Ishikawa (cell line): ENCODE measurements at regions not wholly inside any gene's neighbourhood (a gene's known extent, or its start where the extent isn't known, plus 50 kb on each side); places are given as distances from the start of the nearest gene placed in this dataset.
A peak's percentile ranks its signal among the peaks of the same experiment; 100 is the strongest.

Experiments
- CEBPB ChIP-seq: IDR thresholded peaks from 2 replicates; pipeline ENCODE4 v1.6.1; 2012
- CREB1 ChIP-seq: IDR thresholded peaks from 2 replicates; pipeline ENCODE4 v1.6.1; 2012; ENCODE audit warnings: low read depth
- EGR1 ChIP-seq: IDR thresholded peaks from 2 replicates; pipeline ENCODE4 v1.6.1; 2012
- EP300 ChIP-seq: IDR thresholded peaks from 2 replicates; pipeline ENCODE4 v1.6.1; 2012; ENCODE audit warnings: borderline replicate concordance
- FOXM1 ChIP-seq: IDR thresholded peaks from 2 replicates; pipeline ENCODE4 v1.6.1; 2012; ENCODE audit warnings: low read depth, borderline replicate concordance
- NFIC ChIP-seq: IDR thresholded peaks from 2 replicates; pipeline ENCODE4 v1.6.1; 2012
- RAD21 ChIP-seq: IDR thresholded peaks from 2 replicates; pipeline ENCODE4 v1.6.1; 2012; ENCODE audit warnings: low read depth
- TAF1 ChIP-seq: IDR thresholded peaks from 2 replicates; pipeline ENCODE4 v1.6.1; 2012; ENCODE audit warnings: low read depth, mild to moderate bottlenecking
- TCF12 ChIP-seq: IDR thresholded peaks from 2 replicates; pipeline ENCODE4 v1.6.1; 2012; ENCODE audit warnings: low read depth
- TEAD4 ChIP-seq: IDR thresholded peaks from 2 replicates; pipeline ENCODE4 v1.6.1; 2012
- YY1 ChIP-seq: IDR thresholded peaks from 2 replicates; pipeline ENCODE4 v1.6.1; 2012; ENCODE audit warnings: low read depth
- ZBTB7A ChIP-seq: IDR thresholded peaks from 2 replicates; pipeline ENCODE4 v1.6.1; 2012; ENCODE audit warnings: low read depth
- TF ChIP-seq, protein P1 (sequence below): IDR thresholded peaks from 2 replicates; pipeline ENCODE4 v1.6.1; 2012
- TF ChIP-seq, protein P2 (sequence below): IDR thresholded peaks from 2 replicates; pipeline ENCODE4 v1.6.1; 2012
- TF ChIP-seq, protein P3 (sequence below): IDR thresholded peaks from 2 replicates; pipeline ENCODE4 v1.6.1; 2012; ENCODE audit warnings: low read depth, mild to moderate bottlenecking

DNA sequence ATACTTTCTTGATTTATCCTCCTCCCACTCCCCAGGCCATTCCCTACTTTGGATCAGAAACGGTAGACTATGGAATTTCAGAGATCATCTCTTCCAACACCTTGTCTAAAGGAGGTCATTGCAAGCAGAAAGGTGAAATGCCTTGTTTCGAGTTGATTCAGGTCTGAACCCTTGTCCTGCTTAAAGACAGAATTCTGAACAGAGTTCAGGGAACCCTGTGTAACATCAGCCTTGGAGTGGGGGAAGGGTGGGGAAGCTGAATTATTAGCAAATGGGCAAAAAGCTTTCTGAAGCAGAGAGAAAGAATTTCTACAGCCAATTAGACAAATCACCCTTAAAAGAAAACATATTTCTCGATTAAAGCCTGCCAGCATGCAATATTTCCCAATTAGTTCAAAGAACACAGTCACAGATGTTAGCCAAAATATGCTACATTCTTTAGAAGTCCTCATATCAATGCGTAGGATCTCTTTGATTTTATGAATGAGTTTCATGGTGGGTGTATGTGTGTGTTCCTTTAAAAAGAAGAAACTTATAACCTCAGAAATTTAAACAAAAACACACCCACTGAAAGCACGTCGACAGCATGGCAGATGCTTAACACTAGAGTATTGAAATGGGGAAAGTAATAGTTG is 353.1 kb downstream of the RND3 start:
- TF ChIP-seq NFIC: no peak
- TF ChIP-seq TAF1: no peak
- no peak for TF ChIP-seq EP300
- TF ChIP-seq CREB1: no peak
- TF ChIP-seq, protein P1, sequence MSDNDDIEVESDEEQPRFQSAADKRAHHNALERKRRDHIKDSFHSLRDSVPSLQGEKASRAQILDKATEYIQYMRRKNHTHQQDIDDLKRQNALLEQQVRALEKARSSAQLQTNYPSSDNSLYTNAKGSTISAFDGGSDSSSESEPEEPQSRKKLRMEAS: no peak
- TF ChIP-seq FOXM1: no peak
- TF ChIP-seq EGR1: no peak
- TF ChIP-seq TCF12: no peak
- TF ChIP-seq RAD21: no peak
- TF ChIP-seq YY1: no peak
- TF ChIP-seq, protein P2, sequence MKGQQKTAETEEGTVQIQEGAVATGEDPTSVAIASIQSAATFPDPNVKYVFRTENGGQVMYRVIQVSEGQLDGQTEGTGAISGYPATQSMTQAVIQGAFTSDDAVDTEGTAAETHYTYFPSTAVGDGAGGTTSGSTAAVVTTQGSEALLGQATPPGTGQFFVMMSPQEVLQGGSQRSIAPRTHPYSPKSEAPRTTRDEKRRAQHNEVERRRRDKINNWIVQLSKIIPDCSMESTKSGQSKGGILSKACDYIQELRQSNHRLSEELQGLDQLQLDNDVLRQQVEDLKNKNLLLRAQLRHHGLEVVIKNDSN: no peak
- TF ChIP-seq, protein P3, sequence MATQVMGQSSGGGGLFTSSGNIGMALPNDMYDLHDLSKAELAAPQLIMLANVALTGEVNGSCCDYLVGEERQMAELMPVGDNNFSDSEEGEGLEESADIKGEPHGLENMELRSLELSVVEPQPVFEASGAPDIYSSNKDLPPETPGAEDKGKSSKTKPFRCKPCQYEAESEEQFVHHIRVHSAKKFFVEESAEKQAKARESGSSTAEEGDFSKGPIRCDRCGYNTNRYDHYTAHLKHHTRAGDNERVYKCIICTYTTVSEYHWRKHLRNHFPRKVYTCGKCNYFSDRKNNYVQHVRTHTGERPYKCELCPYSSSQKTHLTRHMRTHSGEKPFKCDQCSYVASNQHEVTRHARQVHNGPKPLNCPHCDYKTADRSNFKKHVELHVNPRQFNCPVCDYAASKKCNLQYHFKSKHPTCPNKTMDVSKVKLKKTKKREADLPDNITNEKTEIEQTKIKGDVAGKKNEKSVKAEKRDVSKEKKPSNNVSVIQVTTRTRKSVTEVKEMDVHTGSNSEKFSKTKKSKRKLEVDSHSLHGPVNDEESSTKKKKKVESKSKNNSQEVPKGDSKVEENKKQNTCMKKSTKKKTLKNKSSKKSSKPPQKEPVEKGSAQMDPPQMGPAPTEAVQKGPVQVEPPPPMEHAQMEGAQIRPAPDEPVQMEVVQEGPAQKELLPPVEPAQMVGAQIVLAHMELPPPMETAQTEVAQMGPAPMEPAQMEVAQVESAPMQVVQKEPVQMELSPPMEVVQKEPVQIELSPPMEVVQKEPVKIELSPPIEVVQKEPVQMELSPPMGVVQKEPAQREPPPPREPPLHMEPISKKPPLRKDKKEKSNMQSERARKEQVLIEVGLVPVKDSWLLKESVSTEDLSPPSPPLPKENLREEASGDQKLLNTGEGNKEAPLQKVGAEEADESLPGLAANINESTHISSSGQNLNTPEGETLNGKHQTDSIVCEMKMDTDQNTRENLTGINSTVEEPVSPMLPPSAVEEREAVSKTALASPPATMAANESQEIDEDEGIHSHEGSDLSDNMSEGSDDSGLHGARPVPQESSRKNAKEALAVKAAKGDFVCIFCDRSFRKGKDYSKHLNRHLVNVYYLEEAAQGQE: no peak

DNA sequence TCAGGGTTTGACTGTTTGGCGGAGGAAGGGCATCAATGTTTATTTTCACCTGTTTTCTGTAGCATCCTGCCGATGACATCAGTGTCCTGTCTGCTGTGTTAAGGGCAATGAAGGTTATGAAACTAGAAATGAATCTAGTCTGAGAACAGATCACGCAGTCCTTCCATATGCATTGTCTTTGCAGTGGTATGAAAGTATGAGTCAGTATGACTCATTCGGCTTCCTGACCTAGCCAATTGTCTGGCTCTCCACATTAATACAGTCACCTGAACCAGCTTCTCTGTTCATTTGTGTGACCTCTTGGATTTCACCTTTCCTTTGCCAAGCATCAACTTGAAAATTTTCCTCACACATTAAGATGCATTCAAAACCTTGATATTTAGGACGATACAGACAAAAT is 353.8 kb downstream of the RND3 start:
- TF ChIP-seq TAF1: no peak
- peak; percentile 90 for TF ChIP-seq FOXM1
- TF ChIP-seq TCF12: peak; percentile 95
- TF ChIP-seq CEBPB: peak; percentile 63
- peak; percentile 97 for TF ChIP-seq EP300
- TF ChIP-seq, protein P3: no peak
- TF ChIP-seq EGR1: no peak
- TF ChIP-seq, protein P1: peak; percentile 39; the same call in 1 of the 2 replicates
- TF ChIP-seq RAD21: peak; percentile 22; the same call in 1 of the 2 replicates
- TF ChIP-seq YY1: 0 out of 2 replicates have a peak, but pooled peaks have one; percentile 16
- peak; percentile 85 for TF ChIP-seq NFIC
- TF ChIP-seq CREB1: no peak
- TF ChIP-seq TEAD4: peak; percentile 90
- TF ChIP-seq ZBTB7A: no peak
- TF ChIP-seq, protein P2: no peak

DNA sequence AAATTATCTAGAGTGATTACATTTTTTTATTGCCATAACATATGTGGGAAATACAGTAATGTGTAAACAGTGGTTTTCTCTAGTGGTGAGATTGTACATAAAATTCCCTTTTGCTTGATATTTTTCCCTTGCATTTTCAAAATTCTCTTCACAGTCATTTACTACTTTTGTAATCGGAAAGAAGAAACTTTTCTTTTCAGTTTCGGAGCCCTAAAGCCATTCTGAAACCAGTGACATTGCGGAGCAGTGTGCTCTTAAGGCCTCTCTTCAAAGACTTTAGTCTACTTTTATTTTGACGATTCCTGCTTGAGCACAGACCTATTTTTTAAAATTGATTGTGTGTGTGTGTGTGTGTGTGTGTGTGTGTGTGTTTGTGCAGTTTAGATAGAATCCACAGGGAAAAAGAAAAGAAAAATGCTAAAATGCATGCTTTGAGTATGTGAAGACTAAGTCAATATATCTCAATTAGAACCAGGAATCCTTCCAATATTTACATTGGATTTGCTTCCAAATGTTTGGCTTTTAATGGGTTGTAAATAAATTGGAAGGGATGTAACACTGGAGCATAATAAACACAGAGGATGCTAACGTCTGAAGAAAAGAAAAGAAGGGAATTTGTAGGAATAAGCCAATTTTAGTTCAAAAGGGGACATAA is 357.4 kb downstream of the RND3 start:
- TF ChIP-seq CREB1 (no peak), RAD21 (no peak), TEAD4 (no peak), EGR1 (no peak), FOXM1 (no peak), YY1 (no peak), NFIC (no peak), TAF1 (no peak), ZBTB7A (no peak), EP300 (no peak), CEBPB (no peak), TCF12 (no peak)
- TF ChIP-seq, protein P2: no peak
- TF ChIP-seq, protein P1: no peak
- TF ChIP-seq, protein P3: no peak
